ENCODE measurements at regions not wholly inside any gene's neighbourhood (a gene's known extent, or its start where the extent isn't known, plus 50 kb on each side); places are given as distances from the start of the nearest gene placed in this dataset.

- TF ChIP-seq EZH2 (IDR thresholded peaks at IDR 0.05) (no peak), POLR2AphosphoS5 (IDR thresholded peaks at IDR 0.05; ENCODE audit: borderline replicate concordance, low read depth, low read length) (no peak), FOXP2 (optimal IDR thresholded peaks at IDR 0.05; ENCODE audit: control extremely low read depth, extremely low read length, insufficient read depth) (no peak)
Measured at GRCh38 chr5:17167171-17167891, 50.1 kb upstream of the BASP1 start.
